Calu3 (cell line): ENCODE measurements at regions not wholly inside any gene's neighbourhood (a gene's known extent, or its start where the extent isn't known, plus 50 kb on each side); places are given as distances from the start of the nearest gene placed in this dataset.

ENCODE experiments used
- BruUV-seq: library from RNA; stranded (reverse); fragments of 400-500 nt; replicated peaks from 2 replicates; lab custom pipeline; 2021; lab: Mats Ljungman, UMichigan
- CTCF ChIA-PET: fragments of 300-600 bp; sonication (Branson Sonifier 250); formaldehyde crosslinking; loops from one replicate; lab custom pipeline; 2022; ENCODE audit warnings: antibody characterized with exemption; lab: Charles Lee
- DNase-seq: peaks from one replicate; pipeline ENCODE4 v3.0.0; 2022
- H3K27ac Mint-ChIP-seq: one replicate; pipeline ENCODE4 v1.8.0; 2022; ENCODE audit warnings: mixed read lengths; ENCODE audit not compliant: unreplicated experiment
- H3K27me3 Mint-ChIP-seq: one replicate; pipeline ENCODE4 v1.8.0; 2022; ENCODE audit warnings: mixed read lengths; ENCODE audit not compliant: unreplicated experiment
- H3K36me3 Mint-ChIP-seq: one replicate; pipeline ENCODE4 v1.8.0; 2022; ENCODE audit warnings: mild to moderate bottlenecking, moderate library complexity, mixed read lengths; ENCODE audit not compliant: insufficient read depth, unreplicated experiment
- H3K4me1 Mint-ChIP-seq: one replicate; pipeline ENCODE4 v1.8.0; 2022; ENCODE audit warnings: mild to moderate bottlenecking, low read depth, mixed read lengths; ENCODE audit not compliant: unreplicated experiment
- H3K4me3 Mint-ChIP-seq: one replicate; pipeline ENCODE4 v1.8.0; 2022; ENCODE audit warnings: mild to moderate bottlenecking, low read depth, moderate library complexity, mixed read lengths; ENCODE audit not compliant: unreplicated experiment
- H3K9me3 Mint-ChIP-seq: one replicate; pipeline ENCODE4 v1.8.0; 2022; ENCODE audit warnings: low read depth, mixed read lengths; ENCODE audit not compliant: unreplicated experiment
- intact Hi-C: fragments of 100-400 bp; cut with micrococcal nuclease; formaldehyde crosslinking; loops from one replicate; pipeline ENCODE4 v1.10.0; 2022; ENCODE audit not compliant: unreplicated experiment
- TF ChIP-seq, protein P1 (sequence below): fragments of 200-600 bp; IDR thresholded peaks from one replicate; pipeline ENCODE4 v1.8.0; 2022; ENCODE audit warnings: antibody characterized with exemption; ENCODE audit not compliant: unreplicated experiment

DNA sequence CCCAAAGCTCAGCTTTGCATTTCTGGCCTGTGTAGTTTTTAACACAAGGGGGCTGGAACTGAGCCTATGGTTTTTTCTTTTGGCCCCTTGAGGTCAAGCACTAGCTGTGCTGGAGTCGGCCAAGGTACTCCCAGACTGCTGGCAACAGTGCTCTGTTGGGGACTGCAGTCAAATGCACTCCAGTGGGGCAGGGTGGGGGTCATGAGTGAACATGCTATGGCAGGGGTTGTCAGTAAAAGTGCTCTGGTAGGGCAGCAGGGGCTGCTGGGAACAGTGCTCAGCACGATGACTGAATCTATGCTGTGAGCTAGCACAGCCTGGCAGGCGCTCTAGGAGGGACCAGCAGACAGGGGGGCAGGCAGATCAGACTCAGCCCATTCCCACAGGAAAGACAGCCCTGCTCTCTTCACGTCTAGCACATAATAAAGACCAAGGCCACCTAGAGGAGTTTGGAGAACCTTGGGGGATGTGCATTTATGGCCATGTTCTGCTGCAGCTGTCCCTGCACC lies 55.0 kb upstream of the CERS6 start:
- no peaks in the 10 kb centered on the region for H3K9me3 Mint-ChIP-seq
- BruUV-seq, result no TSS peak
- DNase-seq, result no peak
- H3K4me3 Mint-ChIP-seq, result no peak overlapping the region
- H3K36me3 Mint-ChIP-seq, result no peaks in the 10 kb centered on the region
- H3K4me1 Mint-ChIP-seq, result peaks cover 29% of the 10 kb centered on the region
- intact Hi-C loops, result no loop called here
- no peak overlapping the region for H3K27ac Mint-ChIP-seq
- H3K27me3 Mint-ChIP-seq, result no peaks in the 10 kb centered on the region
- TF ChIP-seq, protein P1, sequence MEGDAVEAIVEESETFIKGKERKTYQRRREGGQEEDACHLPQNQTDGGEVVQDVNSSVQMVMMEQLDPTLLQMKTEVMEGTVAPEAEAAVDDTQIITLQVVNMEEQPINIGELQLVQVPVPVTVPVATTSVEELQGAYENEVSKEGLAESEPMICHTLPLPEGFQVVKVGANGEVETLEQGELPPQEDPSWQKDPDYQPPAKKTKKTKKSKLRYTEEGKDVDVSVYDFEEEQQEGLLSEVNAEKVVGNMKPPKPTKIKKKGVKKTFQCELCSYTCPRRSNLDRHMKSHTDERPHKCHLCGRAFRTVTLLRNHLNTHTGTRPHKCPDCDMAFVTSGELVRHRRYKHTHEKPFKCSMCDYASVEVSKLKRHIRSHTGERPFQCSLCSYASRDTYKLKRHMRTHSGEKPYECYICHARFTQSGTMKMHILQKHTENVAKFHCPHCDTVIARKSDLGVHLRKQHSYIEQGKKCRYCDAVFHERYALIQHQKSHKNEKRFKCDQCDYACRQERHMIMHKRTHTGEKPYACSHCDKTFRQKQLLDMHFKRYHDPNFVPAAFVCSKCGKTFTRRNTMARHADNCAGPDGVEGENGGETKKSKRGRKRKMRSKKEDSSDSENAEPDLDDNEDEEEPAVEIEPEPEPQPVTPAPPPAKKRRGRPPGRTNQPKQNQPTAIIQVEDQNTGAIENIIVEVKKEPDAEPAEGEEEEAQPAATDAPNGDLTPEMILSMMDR, result no peak
- CTCF ChIA-PET, result interaction anchor here (0.8 kb wide), 1 partner anchor 284 kb away, joined by 3 read pairs; no protein-coding TSS in a partner anchor

DNA sequence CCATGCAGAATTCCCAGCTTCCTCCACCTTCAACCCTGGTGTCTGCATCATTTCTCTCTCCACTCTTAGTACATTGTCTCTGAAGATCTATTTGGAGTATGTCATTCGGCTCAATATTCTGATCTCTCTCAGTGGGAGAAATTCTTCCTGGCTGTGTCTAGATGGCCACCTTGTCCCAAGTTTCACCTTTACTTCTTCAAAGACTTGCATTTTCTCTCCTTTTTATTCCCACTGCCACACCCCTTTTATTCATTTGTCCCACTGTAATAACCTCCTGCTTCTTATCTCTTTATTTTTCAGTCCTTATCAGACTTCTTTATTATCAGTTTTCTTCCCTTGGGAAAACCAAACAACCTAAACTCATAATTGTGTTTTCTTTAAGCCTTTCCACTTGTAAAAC lies 54.3 kb upstream of the CERS6 start:
- TF ChIP-seq, protein P1, result no peak
- no peak overlapping the region for H3K4me3 Mint-ChIP-seq
- CTCF ChIA-PET, result interaction anchor here (0.8 kb wide), 1 partner anchor 283 kb away, joined by 3 read pairs; no protein-coding TSS in a partner anchor
- BruUV-seq, result no TSS peak
- no peaks in the 10 kb centered on the region for H3K27me3 Mint-ChIP-seq
- H3K27ac Mint-ChIP-seq, result no peak overlapping the region
- DNase-seq, result no peak
- H3K4me1 Mint-ChIP-seq, result peaks cover 29% of the 10 kb centered on the region
- H3K9me3 Mint-ChIP-seq, result no peaks in the 10 kb centered on the region
- intact Hi-C loops, result no loop called here
- no peaks in the 10 kb centered on the region for H3K36me3 Mint-ChIP-seq

DNA sequence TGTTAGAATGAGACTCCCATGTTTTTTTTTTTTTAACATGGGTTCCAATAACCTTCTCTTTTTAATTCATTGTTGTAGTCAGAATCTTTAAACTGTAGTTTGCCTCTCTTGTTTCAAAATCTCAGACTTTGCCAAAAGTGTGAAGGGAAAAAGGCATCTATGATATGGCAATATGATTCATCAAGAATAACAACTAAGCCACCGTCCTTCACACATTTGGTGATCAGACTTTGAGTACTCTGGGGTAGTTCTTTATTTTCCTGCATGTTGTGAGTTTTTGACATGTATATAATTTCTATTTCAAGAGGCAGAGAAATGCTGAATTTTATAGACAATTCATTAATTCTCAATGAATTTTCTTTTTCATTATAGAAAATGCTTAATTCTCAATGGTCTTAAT lies 53.5 kb upstream of the CERS6 start:
- no TSS peak for BruUV-seq
- Mint-ChIP-seq H3K9me3 (no peaks in the 10 kb centered on the region), H3K36me3 (no peaks in the 10 kb centered on the region), H3K4me1 (peaks cover 29% of the 10 kb centered on the region), H3K27me3 (no peaks in the 10 kb centered on the region), H3K27ac (no peak overlapping the region), H3K4me3 (no peak overlapping the region)
- TF ChIP-seq, protein P1, result no peak
- DNase-seq, result no peak
- CTCF ChIA-PET, result no interaction called here
- intact Hi-C loops, result no loop called here

DNA sequence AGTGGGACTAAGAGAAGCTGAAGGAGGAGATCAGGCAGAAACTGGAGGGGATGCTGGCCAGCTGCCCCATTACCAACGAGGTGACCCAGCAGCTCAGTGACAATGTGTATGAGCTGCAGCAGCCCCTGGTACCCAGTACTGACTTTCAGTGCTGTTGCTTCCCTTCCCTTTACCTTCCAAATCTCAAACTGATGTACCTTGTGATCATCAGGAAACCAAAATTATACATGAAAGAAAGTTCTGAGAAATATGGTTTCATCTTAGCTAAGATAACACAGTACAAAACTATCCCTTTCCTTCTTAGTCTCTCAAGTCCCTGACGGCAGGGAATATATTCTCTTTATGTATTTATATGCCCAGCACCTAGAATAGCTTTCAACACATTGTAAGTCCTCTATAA lies 52.3 kb upstream of the CERS6 start:
- Mint-ChIP-seq H3K27ac (no peak overlapping the region), H3K36me3 (no peaks in the 10 kb centered on the region), H3K4me3 (no peak overlapping the region), H3K4me1 (peaks cover 29% of the 10 kb centered on the region), H3K27me3 (no peaks in the 10 kb centered on the region), H3K9me3 (no peaks in the 10 kb centered on the region)
- CTCF ChIA-PET, result interaction anchor here (0.7 kb wide), 1 partner anchor 265 kb away, joined by 4 read pairs; no protein-coding TSS in a partner anchor
- no TSS peak for BruUV-seq
- no peak for DNase-seq
- intact Hi-C loops, result no loop called here
- TF ChIP-seq, protein P1, result no peak
